Erythroblast (primary cell): ENCODE measurements at regions not wholly inside any gene's neighbourhood (a gene's known extent, or its start where the extent isn't known, plus 50 kb on each side); places are given as distances from the start of the nearest gene placed in this dataset.
A peak's percentile ranks its signal among the peaks of the same experiment; 100 is the strongest.

Experiments used
- DNase-seq, 2 experiments: peaks; one replicate each; lab custom pipeline; 2025; lab: John Stamatoyannopoulos, UW
- GATA1 ChIP-seq: IDR thresholded peaks from 2 replicates; pipeline ENCODE4 v1.6.1; 2011; ENCODE audit warnings: low read depth, mild to moderate bottlenecking, control low read depth, low read length, moderate library complexity
- POLR2A ChIP-seq: IDR thresholded peaks from 2 replicates; pipeline ENCODE4 v1.6.1; 2011; ENCODE audit warnings: mild to moderate bottlenecking, low read length

GRCh38 chr12:66921151-66921550, 242.3 kb upstream of the GRIP1 start:
- no peak for DNase-seq

GRCh38 chr12:66925083-66925482, 246.2 kb upstream of the GRIP1 start:
- DNase-seq = peak; percentile 9 to 14
- TF ChIP-seq POLR2A = no peak
- TF ChIP-seq GATA1 = no peak

More at GRCh38 chr12:66921151-66921550, 242.3 kb upstream of the GRIP1 start:
- no peak for TF ChIP-seq POLR2A
- TF ChIP-seq GATA1 = no peak

GRCh38 chr12:66929121-66929520, 250.2 kb upstream of the GRIP1 start:
- DNase-seq = no peak
- TF ChIP-seq GATA1 (no peak), POLR2A (no peak)

- TF ChIP-seq POLR2A (no peak), GATA1 (no peak)
- no peak for DNase-seq
These were observed 252.2 kb upstream of the GRIP1 start for GRCh38 chr12:66931091-66931490.

- DNase-seq = no peak
- TF ChIP-seq POLR2A (no peak), GATA1 (no peak)
These were observed 253.2 kb upstream of the GRIP1 start for GRCh38 chr12:66932126-66932525.

- TF ChIP-seq POLR2A (no peak), GATA1 (no peak)
- no peak for DNase-seq
These were observed 255.6 kb upstream of the GRIP1 start for GRCh38 chr12:66934302-66935062.

- TF ChIP-seq POLR2A = no peak
- no peak for TF ChIP-seq GATA1
- DNase-seq = no peak
These were observed 262.3 kb upstream of the GRIP1 start for GRCh38 chr12:66941150-66941549.

- DNase-seq = no peak
- no peak for TF ChIP-seq POLR2A
- TF ChIP-seq GATA1 = no peak
These were observed 264.0 kb upstream of the GRIP1 start for GRCh38 chr12:66942741-66943465.

- TF ChIP-seq POLR2A = no peak
- no peak for TF ChIP-seq GATA1
- no peak for DNase-seq
These were observed 265.5 kb upstream of the GRIP1 start for GRCh38 chr12:66944365-66944764.

- DNase-seq = no peak
- TF ChIP-seq GATA1 (no peak), POLR2A (no peak)
These were observed 266.4 kb upstream of the GRIP1 start for GRCh38 chr12:66945189-66945817.

- no peak for DNase-seq
- TF ChIP-seq POLR2A (no peak), GATA1 (no peak)
These were observed 268.2 kb upstream of the GRIP1 start for GRCh38 chr12:66947119-66947518.

- no peak for TF ChIP-seq GATA1
- no peak for TF ChIP-seq POLR2A
- no peak for DNase-seq
These were observed 273.8 kb upstream of the GRIP1 start for GRCh38 chr12:66952668-66953067.

- TF ChIP-seq GATA1 = no peak
- no peak for TF ChIP-seq POLR2A
- no peak for DNase-seq
These were observed 277.4 kb upstream of the GRIP1 start for GRCh38 chr12:66956300-66956699.

- TF ChIP-seq POLR2A = no peak
- TF ChIP-seq GATA1 = no peak
- no peak for DNase-seq
These were observed 280.4 kb upstream of the GRIP1 start for GRCh38 chr12:66959276-66959675.

- TF ChIP-seq GATA1 = no peak
- no peak for TF ChIP-seq POLR2A
- DNase-seq = no peak
These were observed 281.1 kb upstream of the GRIP1 start for GRCh38 chr12:66960006-66960405.
